Erythroblast (primary cell): ENCODE measurements at regions not wholly inside any gene's neighbourhood (a gene's known extent, or its start where the extent isn't known, plus 50 kb on each side); places are given as distances from the start of the nearest gene placed in this dataset.

Source experiments
- DNase-seq, 2 experiments: peaks; one replicate each; lab custom pipeline; 2025; lab: John Stamatoyannopoulos, UW
- GATA1 ChIP-seq: IDR thresholded peaks from 2 replicates; pipeline ENCODE4 v1.6.1; 2011; ENCODE audit warnings: low read depth, mild to moderate bottlenecking, control low read depth, low read length, moderate library complexity
- POLR2A ChIP-seq: IDR thresholded peaks from 2 replicates; pipeline ENCODE4 v1.6.1; 2011; ENCODE audit warnings: mild to moderate bottlenecking, low read length

DNA sequence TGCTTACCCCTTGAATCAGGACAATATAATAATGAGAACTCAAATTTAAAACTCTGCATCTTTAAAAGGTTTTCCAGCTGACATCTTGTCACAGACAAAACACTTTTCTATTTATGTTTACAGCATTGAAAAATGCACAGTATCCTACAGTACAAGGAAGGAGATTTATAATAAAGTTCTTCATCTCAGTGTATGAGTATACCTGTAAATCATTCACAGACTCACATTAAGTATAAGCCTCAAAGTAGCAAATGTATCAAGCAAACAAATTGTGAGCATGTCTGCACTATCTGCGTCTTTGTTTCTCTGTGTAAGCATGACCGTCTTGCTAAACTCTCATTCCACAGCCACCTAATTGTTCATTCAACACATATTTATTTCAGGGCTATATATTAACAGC lies 52.8 kb downstream of the PPP1R2C start:
- TF ChIP-seq GATA1 (no peak), POLR2A (no peak)
- no peak for DNase-seq

DNA sequence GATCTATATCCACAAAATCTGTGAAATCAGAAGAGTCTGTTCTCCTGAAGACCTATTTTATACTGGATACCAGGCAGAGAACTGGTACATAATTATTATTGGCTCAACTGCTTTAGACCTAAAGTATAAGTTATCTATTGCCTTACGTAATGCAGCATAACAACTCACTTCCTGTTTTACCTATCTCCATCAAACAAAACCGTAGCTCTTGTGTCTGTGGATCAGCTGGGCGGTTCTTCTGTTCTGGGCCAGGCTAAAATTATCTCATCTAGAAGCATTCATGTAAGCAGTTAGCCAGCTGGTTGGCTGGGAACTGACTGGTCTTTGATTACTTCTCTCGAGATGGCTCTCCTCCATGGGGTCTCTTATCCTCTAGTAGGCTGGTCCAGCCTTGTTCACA lies 57.8 kb downstream of the PPP1R2C start:
- TF ChIP-seq GATA1 = no peak
- no peak for TF ChIP-seq POLR2A
- DNase-seq = no peak

GRCh38 chrX:42715701-42716262 lies 62.2 kb downstream of the PPP1R2C start:
- DNase-seq = no peak
- TF ChIP-seq GATA1 (no peak), POLR2A (no peak)

GRCh38 chrX:42714981-42715700 lies 62.8 kb downstream of the PPP1R2C start:
- DNase-seq = no peak
- TF ChIP-seq POLR2A = no peak
- TF ChIP-seq GATA1 = no peak

DNA sequence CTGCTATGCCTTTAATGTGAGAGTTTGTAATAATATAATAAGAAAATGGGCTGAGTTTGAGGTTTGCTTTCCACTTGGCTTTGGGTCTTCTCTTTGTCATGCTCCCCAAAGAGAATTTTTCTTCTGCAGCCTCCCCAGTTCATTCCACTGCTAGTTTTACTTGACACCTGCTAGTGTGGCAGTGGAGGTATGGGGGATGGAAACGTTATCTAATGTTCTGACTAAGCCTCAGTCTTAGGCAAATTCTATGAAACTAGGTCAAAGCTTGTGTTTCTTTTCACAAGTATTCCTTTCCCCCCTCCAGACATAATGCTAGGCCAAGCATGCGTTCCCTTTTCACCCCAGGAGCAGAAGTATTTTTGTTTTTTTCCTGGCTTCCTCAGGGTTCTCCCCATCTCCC lies 67.5 kb downstream of the PPP1R2C start:
- no peak for TF ChIP-seq GATA1
- no peak for DNase-seq

GRCh38 chrX:42708222-42708621 lies 69.7 kb downstream of the PPP1R2C start:
- DNase-seq = no peak

DNA sequence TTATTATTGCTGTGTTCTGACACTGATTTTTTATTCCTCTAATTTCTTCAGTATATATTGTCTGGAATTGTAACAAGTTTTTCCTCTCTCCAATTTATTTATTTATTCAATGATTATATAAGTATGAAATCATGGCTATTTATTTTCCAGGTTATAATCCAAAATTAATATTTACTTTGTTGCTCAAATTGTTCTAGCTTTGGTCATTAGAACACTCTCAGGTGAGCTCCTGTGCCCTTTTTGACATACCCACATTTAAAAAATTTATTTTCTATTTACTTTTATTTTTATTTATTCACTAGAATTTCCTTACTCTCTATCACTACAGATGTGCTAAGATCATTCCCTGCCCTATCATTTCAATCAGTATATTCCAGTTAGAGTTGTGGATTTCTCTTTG lies 70.2 kb downstream of the PPP1R2C start:
- no peak for DNase-seq
- TF ChIP-seq POLR2A (no peak), GATA1 (no peak)

More at GRCh38 chrX:42708222-42708621, 69.7 kb downstream of the PPP1R2C start:
- TF ChIP-seq POLR2A = no peak
- no peak for TF ChIP-seq GATA1

DNA sequence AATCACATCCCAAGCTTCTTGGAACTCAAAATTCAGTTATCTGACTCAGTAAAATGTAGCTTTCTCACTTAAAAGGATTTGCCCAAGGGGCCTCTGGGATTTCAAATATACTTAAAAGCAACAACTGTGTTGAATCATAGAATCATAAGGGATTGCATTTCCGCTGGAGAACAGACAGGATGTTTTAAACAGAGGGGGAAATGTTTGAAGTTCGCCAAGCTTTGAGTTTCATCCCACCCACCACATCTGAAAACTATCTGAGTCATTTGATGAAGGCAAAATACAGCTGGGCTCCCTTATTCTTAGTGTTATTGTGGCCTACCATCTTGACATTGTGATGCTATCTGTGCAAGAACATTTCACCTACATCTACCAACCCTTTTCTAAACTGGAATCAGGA lies 73.5 kb downstream of the PPP1R2C start:
- TF ChIP-seq GATA1 (no peak), POLR2A (no peak)

GRCh38 chrX:42697544-42697943 lies 80.4 kb downstream of the PPP1R2C start:
- TF ChIP-seq GATA1 = no peak
- TF ChIP-seq POLR2A = no peak
- DNase-seq = no peak

More for the DNA sequence above, 73.5 kb downstream of the PPP1R2C start:
- DNase-seq = no peak

GRCh38 chrX:42696536-42697124 lies 81.3 kb downstream of the PPP1R2C start:
- DNase-seq = no peak
- TF ChIP-seq GATA1 = no peak
- TF ChIP-seq POLR2A = no peak

- TF ChIP-seq GATA1 (no peak), POLR2A (no peak)
- DNase-seq = no peak
Measured at GRCh38 chrX:42695800-42696358, 82.1 kb downstream of the PPP1R2C start.

DNA sequence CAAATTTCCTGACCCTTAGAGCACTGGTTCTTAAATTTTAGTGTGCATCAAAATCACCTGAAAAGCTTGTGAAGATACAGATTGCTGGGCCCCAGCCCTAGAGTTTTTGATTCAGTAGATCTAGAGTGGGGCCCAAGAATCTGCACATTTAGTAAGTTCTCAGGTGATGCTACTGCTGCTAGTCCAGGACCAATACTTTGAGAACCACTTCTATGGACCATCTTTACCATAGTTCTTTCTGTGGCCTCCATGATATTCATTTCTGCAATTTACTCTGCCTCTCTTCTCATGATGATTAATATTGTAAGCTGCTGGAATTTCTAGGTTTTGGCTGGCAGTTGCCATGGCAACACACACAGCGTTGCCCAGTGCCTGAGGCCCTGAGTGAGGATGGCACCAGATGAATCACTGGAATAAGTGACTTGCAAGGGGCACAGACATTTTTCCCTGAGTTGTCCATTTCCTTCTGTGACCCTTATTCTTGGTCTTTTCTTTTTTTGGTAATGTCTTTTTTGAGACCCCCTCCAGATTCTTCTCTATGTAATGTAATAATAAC lies 83.6 kb downstream of the PPP1R2C start:
- DNase-seq = no peak
- TF ChIP-seq GATA1 = no peak
- TF ChIP-seq POLR2A = no peak

DNA sequence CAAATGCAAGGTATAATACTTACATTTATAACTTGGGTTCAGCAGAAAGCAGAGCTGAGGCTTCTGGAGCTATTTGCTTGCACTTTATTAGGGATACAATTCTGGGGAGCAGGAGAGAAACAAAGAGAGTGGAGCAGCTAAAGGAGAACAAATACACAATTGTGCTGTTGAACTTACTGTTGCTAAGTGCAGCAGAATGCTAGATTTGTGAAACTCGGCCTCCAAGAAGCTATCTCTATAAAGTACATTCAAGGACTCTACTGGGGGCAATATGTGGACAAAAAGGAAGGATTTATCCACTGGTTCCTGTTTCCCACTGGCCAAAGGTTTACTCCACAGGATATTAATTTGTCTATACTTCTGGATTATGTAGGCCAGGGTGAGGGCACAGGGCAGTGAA lies 86.8 kb downstream of the PPP1R2C start:
- no peak for DNase-seq
- no peak for TF ChIP-seq POLR2A
- no peak for TF ChIP-seq GATA1

DNA sequence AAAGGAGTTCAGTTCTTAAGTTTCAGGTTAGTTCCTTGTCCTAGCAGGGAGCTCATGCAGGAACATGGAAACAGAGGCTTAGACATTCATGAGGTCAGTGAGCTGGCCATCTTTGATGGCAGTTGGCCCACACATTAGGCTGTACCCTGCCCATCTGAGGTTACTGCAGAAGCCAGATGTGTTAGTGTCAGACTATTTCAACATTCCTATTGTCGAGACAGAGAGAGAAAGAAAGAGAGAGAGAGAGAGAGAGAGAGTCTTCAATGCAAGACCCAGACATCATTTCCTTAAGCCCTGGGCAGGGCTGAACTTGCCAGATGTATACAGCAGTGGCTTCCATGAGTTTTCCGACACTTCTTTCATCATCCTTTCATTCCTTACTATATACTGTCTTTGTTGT lies 91.3 kb downstream of the PPP1R2C start:
- TF ChIP-seq POLR2A = no peak
- TF ChIP-seq GATA1 = no peak
- no peak for DNase-seq
